ENCODE measurements at regions not wholly inside any gene's neighbourhood (a gene's known extent, or its start where the extent isn't known, plus 50 kb on each side); places are given as distances from the start of the nearest gene placed in this dataset.

DNA sequence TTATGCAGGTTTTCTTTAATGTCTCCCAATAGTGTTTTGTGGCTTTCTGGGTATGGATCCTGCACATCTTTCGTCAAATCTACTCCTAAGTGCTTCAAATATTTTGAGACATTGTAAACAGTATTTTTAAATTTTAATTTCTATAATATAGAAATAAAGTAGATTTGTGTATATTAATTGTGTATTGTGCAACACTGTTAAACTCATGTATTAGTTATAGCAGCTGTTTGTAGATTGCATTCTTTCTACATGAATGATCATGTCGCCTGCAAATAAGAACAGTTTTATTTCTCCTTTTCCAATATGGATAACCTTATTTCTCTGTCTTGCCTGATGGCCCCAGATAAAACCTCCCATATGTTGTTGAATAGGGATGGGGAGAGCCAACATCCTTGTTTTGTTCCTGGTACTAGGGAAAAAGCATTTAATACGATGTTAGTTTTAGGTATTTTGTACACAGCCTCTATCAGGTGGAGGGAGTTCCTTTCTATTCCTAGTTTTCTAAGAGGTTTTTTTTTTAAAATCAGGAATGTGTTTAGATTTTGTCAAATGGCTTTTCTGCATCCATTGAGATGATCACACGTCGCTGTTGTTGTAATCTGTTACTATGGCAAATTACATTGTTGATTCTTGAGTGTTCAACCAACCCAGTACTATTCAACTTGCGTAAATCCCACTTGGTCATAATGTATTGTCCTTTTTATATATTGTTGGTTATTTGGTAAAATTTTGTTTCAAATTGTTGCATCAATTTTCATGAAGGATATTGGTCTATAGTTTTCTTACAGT lies 71.1 kb upstream of the DGKG start:
- Histone ChIP-seq H3K27ac (ENCODE audit: low read depth, low read length) (no peak overlapping the region), H3K27me3 (ENCODE audit: insufficient read depth, low read length) (peaks cover 8% of the 10 kb centered on the region; the same call in 1 of the 2 replicates), H3K4me1 (ENCODE audit: control insufficient read depth, insufficient read depth, low read length, unreplicated experiment) (no peaks in the 10 kb centered on the region), H2AFZ (ENCODE audit: low read length, unreplicated experiment) (no peak overlapping the region), H3K79me2 (ENCODE audit: control insufficient read depth, insufficient read depth, low read length, unreplicated experiment) (no peaks in the 10 kb centered on the region), H3K4me3 (ENCODE audit: low read depth, low read length) (no peak overlapping the region), H3K36me3 (ENCODE audit: insufficient read depth, low read length) (no peaks in the 10 kb centered on the region)

- Histone ChIP-seq H2AFZ (ENCODE audit: low read length, unreplicated experiment) (no peak overlapping the region), H3K79me2 (ENCODE audit: control insufficient read depth, insufficient read depth, low read length, unreplicated experiment) (no peaks in the 10 kb centered on the region), H3K4me1 (ENCODE audit: control insufficient read depth, insufficient read depth, low read length, unreplicated experiment) (no peaks in the 10 kb centered on the region), H3K27me3 (ENCODE audit: insufficient read depth, low read length) (peaks cover 8% of the 10 kb centered on the region; the same call in 1 of the 2 replicates), H3K27ac (ENCODE audit: low read depth, low read length) (no peak overlapping the region), H3K36me3 (ENCODE audit: insufficient read depth, low read length) (no peaks in the 10 kb centered on the region), H3K4me3 (ENCODE audit: low read depth, low read length) (no peak overlapping the region)
These were observed 70.2 kb upstream of the DGKG start for GRCh38 chr3:186432189-186432588.

- Histone ChIP-seq H3K27me3 (ENCODE audit: insufficient read depth, low read length) (peaks cover 4% of the 10 kb centered on the region; the same call in 1 of the 2 replicates), H3K79me2 (ENCODE audit: control insufficient read depth, insufficient read depth, low read length, unreplicated experiment) (no peaks in the 10 kb centered on the region), H3K4me3 (ENCODE audit: low read depth, low read length) (no peak overlapping the region), H3K36me3 (ENCODE audit: insufficient read depth, low read length) (no peaks in the 10 kb centered on the region), H3K27ac (ENCODE audit: low read depth, low read length) (no peak overlapping the region), H3K4me1 (ENCODE audit: control insufficient read depth, insufficient read depth, low read length, unreplicated experiment) (no peaks in the 10 kb centered on the region), H2AFZ (ENCODE audit: low read length, unreplicated experiment) (no peak overlapping the region)
These were observed 65.7 kb upstream of the DGKG start for GRCh38 chr3:186427627-186428281.

- Histone ChIP-seq H3K4me3 (ENCODE audit: low read depth, low read length) (no peak overlapping the region), H2AFZ (ENCODE audit: low read length, unreplicated experiment) (no peak overlapping the region), H3K79me2 (ENCODE audit: control insufficient read depth, insufficient read depth, low read length, unreplicated experiment) (no peaks in the 10 kb centered on the region), H3K27ac (ENCODE audit: low read depth, low read length) (no peak overlapping the region), H3K27me3 (ENCODE audit: insufficient read depth, low read length) (no peaks in the 10 kb centered on the region), H3K36me3 (ENCODE audit: insufficient read depth, low read length) (no peaks in the 10 kb centered on the region), H3K4me1 (ENCODE audit: control insufficient read depth, insufficient read depth, low read length, unreplicated experiment) (no peaks in the 10 kb centered on the region)
These were observed 64.0 kb upstream of the DGKG start for GRCh38 chr3:186425788-186426730.

DNA sequence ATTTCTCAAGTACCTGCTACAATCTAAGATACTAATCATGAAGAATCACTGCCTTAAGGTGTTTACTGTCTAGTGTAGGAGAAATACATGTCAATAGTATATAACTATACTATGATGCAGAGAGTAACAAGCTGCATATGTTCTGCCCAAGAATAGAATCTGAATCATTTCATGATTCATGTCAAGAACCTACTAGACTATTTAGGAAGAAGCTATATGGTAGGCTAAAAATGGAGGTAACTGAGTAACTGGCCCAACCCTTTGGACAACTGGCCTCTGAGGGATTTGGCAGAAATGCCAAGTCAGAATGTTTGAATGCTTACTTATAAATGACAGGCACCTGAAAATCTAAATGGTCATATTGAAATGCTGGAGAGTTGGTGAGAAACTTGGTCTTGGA lies 59.9 kb upstream of the DGKG start:
- Histone ChIP-seq H3K27ac (ENCODE audit: low read depth, low read length) (no peak overlapping the region), H3K36me3 (ENCODE audit: insufficient read depth, low read length) (no peaks in the 10 kb centered on the region), H3K4me1 (ENCODE audit: control insufficient read depth, insufficient read depth, low read length, unreplicated experiment) (peaks cover 21% of the 10 kb centered on the region), H3K4me3 (ENCODE audit: low read depth, low read length) (no peak overlapping the region), H2AFZ (ENCODE audit: low read length, unreplicated experiment) (no peak overlapping the region), H3K27me3 (ENCODE audit: insufficient read depth, low read length) (no peaks in the 10 kb centered on the region), H3K79me2 (ENCODE audit: control insufficient read depth, insufficient read depth, low read length, unreplicated experiment) (no peaks in the 10 kb centered on the region)

- H3K4me1 ChIP-seq (ENCODE audit: control insufficient read depth, insufficient read depth, low read length, unreplicated experiment): peaks cover 38% of the 10 kb centered on the region
- peak overlapping the region; percentile 48; the same call in 1 of the 2 replicates for H3K27ac ChIP-seq (ENCODE audit: low read depth, low read length)
These were observed 56.7 kb upstream of the DGKG start for GRCh38 chr3:186418671-186419145.

GRCh38 chr3:186417791-186418190 lies 55.8 kb upstream of the DGKG start:
- Histone ChIP-seq H3K36me3 (ENCODE audit: insufficient read depth, low read length) (no peaks in the 10 kb centered on the region), H3K27me3 (ENCODE audit: insufficient read depth, low read length) (no peaks in the 10 kb centered on the region), H3K4me1 (ENCODE audit: control insufficient read depth, insufficient read depth, low read length, unreplicated experiment) (peaks cover 46% of the 10 kb centered on the region), H3K27ac (ENCODE audit: low read depth, low read length) (peak overlapping the region; percentile 48), H3K79me2 (ENCODE audit: control insufficient read depth, insufficient read depth, low read length, unreplicated experiment) (no peaks in the 10 kb centered on the region), H3K4me3 (ENCODE audit: low read depth, low read length) (no peak overlapping the region), H2AFZ (ENCODE audit: low read length, unreplicated experiment) (no peak overlapping the region)

More at GRCh38 chr3:186418671-186419145, 56.7 kb upstream of the DGKG start:
- no peak overlapping the region for H2AFZ ChIP-seq (ENCODE audit: low read length, unreplicated experiment)
- no peaks in the 10 kb centered on the region for H3K36me3 ChIP-seq (ENCODE audit: insufficient read depth, low read length)
- H3K79me2 ChIP-seq (ENCODE audit: control insufficient read depth, insufficient read depth, low read length, unreplicated experiment): no peaks in the 10 kb centered on the region
- no peak overlapping the region for H3K4me3 ChIP-seq (ENCODE audit: low read depth, low read length)
- H3K27me3 ChIP-seq (ENCODE audit: insufficient read depth, low read length): no peaks in the 10 kb centered on the region

- no peaks in the 10 kb centered on the region for H3K36me3 ChIP-seq (ENCODE audit: insufficient read depth, low read length)
- no peaks in the 10 kb centered on the region for H3K27me3 ChIP-seq (ENCODE audit: insufficient read depth, low read length)
- H3K27ac ChIP-seq (ENCODE audit: low read depth, low read length): peak overlapping the region; percentile 71
- no peaks in the 10 kb centered on the region for H3K79me2 ChIP-seq (ENCODE audit: control insufficient read depth, insufficient read depth, low read length, unreplicated experiment)
- H3K4me1 ChIP-seq (ENCODE audit: control insufficient read depth, insufficient read depth, low read length, unreplicated experiment): peaks cover 42% of the 10 kb centered on the region
- peak overlapping the region; percentile 56; the same call in 1 of the 2 replicates for H3K4me3 ChIP-seq (ENCODE audit: low read depth, low read length)
- H2AFZ ChIP-seq (ENCODE audit: low read length, unreplicated experiment): no peak overlapping the region
These were observed 52.8 kb upstream of the DGKG start for GRCh38 chr3:186414735-186415419.

DNA sequence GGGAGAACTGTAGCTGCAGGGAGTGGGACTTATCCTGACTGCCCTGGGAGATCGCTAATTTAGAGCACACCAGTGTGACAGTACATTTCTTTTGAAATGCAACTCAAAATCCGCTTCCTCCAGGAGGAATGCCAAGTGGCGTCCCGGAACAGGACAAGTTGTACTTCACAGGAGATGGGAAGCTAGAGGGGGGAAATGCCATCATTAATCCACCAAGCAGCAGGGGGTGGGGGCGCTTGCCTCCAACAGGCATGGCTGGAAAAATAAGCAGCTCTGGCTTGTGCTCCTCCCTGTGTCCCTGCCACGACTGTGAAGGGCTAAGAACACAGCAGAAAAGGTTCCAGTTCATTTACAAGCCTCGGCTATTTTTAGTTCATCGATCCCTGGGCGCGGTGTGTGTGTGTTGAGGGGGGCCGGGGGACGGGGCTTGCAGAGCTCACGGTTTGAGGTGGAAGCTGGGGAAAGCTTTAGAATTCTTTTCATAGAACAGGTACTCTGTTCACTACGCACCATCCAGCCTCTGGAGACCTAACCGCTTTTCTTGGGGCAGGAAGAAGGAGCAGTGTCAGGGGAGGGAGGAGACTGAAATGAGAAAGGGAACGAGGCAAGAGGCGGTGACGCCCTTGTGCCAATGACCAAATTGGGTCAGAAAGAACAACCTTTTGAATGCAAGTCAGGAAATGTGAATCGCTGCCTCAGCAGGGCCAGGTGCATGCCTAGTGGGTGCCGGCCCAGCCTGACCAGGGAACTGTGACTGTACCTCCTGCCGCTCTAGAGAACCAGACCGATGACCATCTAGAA lies 51.8 kb upstream of the DGKG start:
- H3K79me2 ChIP-seq (ENCODE audit: control insufficient read depth, insufficient read depth, low read length, unreplicated experiment): no peaks in the 10 kb centered on the region
- H3K27ac ChIP-seq (ENCODE audit: low read depth, low read length): peak overlapping the region; percentile 71
- peak overlapping the region; percentile 56 for H3K4me3 ChIP-seq (ENCODE audit: low read depth, low read length)
- H3K27me3 ChIP-seq (ENCODE audit: insufficient read depth, low read length): peaks cover 7% of the 10 kb centered on the region; the same call in 1 of the 2 replicates
- peak overlapping the region; percentile 57 for H2AFZ ChIP-seq (ENCODE audit: low read length, unreplicated experiment)
- no peaks in the 10 kb centered on the region for H3K36me3 ChIP-seq (ENCODE audit: insufficient read depth, low read length)
- H3K4me1 ChIP-seq (ENCODE audit: control insufficient read depth, insufficient read depth, low read length, unreplicated experiment): peaks cover 40% of the 10 kb centered on the region

Data from ACC112 (cell line).